ENCODE measurements at regions not wholly inside any gene's neighbourhood (a gene's known extent, or its start where the extent isn't known, plus 50 kb on each side); places are given as distances from the start of the nearest gene placed in this dataset.

- H4K91ac ChIP-seq (ENCODE audit: insufficient read depth, low read depth, low read length), result no peak overlapping the region
- H3K36me3 ChIP-seq (ENCODE audit: control insufficient read depth, insufficient read depth, low read length), result no peaks in the 10 kb centered on the region
- H2BK120ac ChIP-seq (ENCODE audit: low read depth, low read length), result no peak overlapping the region
- no peak overlapping the region for H3K4me3 ChIP-seq (ENCODE audit: insufficient read depth, low read depth, low read length)
- no CpG with 5 or more reads among the region's 2 CpGs for WGBS, 2 experiments (ENCODE audit: extremely low coverage in 2 of 2, insufficient read length in 1 of 2)
- dilution Hi-C loops (cut with HindIII; ENCODE audit: low sequenced_read_pairs, unreplicated experiment) (no loop called here), in situ Hi-C loops (cut with MboI; ENCODE audit: low sequenced_read_pairs) (no loop called here), intact Hi-C loops (cut with micrococcal nuclease) (no loop called here)
- H3K23ac ChIP-seq (ENCODE audit: low read depth, low read length), result no peak overlapping the region
- no peak overlapping the region for H3K18ac ChIP-seq (ENCODE audit: low read depth, low read length)
- H2AK9ac ChIP-seq (replicated peaks; ENCODE audit: low read depth, low read length, poor library complexity), result no peak overlapping the region
- no peak overlapping the region for H3K14ac ChIP-seq (replicated peaks; ENCODE audit: low read depth, low read length)
- H3K9me3 ChIP-seq (ENCODE audit: control insufficient read depth, insufficient read depth, low read length), result peaks cover 2% of the 10 kb centered on the region; the same call in 1 of the 2 replicates
- H3K4ac ChIP-seq (ENCODE audit: low read depth, low read length), result no peak overlapping the region
- no peak overlapping the region for H3K27ac ChIP-seq (ENCODE audit: insufficient read depth, low read length)
- H3K4me2 ChIP-seq (ENCODE audit: low read depth, low read length), result no peak overlapping the region
- H4K20me1 ChIP-seq (ENCODE audit: insufficient read depth, low read length), result no peaks in the 10 kb centered on the region
- H3K27me3 ChIP-seq (ENCODE audit: control insufficient read depth, insufficient read depth, low read length), result no peaks in the 10 kb centered on the region
- no peak overlapping the region for H2AK5ac ChIP-seq (ENCODE audit: low read depth, low read length)
- H3K9ac ChIP-seq (ENCODE audit: low read depth, low read length), result no peak overlapping the region
- no peak overlapping the region for H3K56ac ChIP-seq (ENCODE audit: extremely low read depth, insufficient read depth, low read length)
- no peak overlapping the region for H2BK5ac ChIP-seq (ENCODE audit: low read depth, low read length, poor library complexity, severe bottlenecking)
- H2BK20ac ChIP-seq (ENCODE audit: low read depth, low read length), result no peak overlapping the region
- H3K9me1 ChIP-seq (ENCODE audit: insufficient read depth, low read length), result no peaks in the 10 kb centered on the region
- no peaks in the 10 kb centered on the region for H3K79me1 ChIP-seq (ENCODE audit: low read depth in 1 of 2, low read length in 2 of 2)
- H4K5ac ChIP-seq (ENCODE audit: low read depth, low read length), result no peak overlapping the region
- H4K8ac ChIP-seq (ENCODE audit: low read depth in 2 of 2, low read length in 2 of 2), result no peak overlapping the region
- H2BK15ac ChIP-seq (ENCODE audit: low read depth, low read length), result no peak overlapping the region
- BruUV-seq (replicated peaks), result no TSS peak
- no peaks in the 10 kb centered on the region for H3K4me1 ChIP-seq (ENCODE audit: control insufficient read depth, insufficient read depth, low read length)
- ATAC-seq (ENCODE audit: low read depth) (no peak), DNase-seq (no peak)
- TF ChIP-seq RFX5 (IDR thresholded peaks at IDR 0.05; ENCODE audit: low read depth, low read length) (no peak), NFE2L2 (IDR thresholded peaks at IDR 0.05; ENCODE audit: low read depth, low read length) (no peak), POLR2A (IDR thresholded peaks at IDR 0.05; ENCODE audit: low read depth, low read length) (no peak), RCOR1 (IDR thresholded peaks at IDR 0.05; ENCODE audit: insufficient replicate concordance, low read length) (no peak), FOS (IDR thresholded peaks at IDR 0.05; ENCODE audit: low read depth, low read length) (no peak), MXI1 (IDR thresholded peaks at IDR 0.05; ENCODE audit: borderline replicate concordance, low read depth, low read length) (no peak), ELK1 (IDR thresholded peaks at IDR 0.05; ENCODE audit: borderline replicate concordance, low read depth, low read length) (no peak), USF2 (IDR thresholded peaks at IDR 0.05; ENCODE audit: low read depth, low read length) (no peak), BHLHE40 (IDR thresholded peaks at IDR 0.05; ENCODE audit: low read depth, low read length) (no peak), CTCF (conservative IDR thresholded peaks at IDR 0.05; ENCODE audit: low read depth, low read length) (no peak), CHD1 (IDR thresholded peaks at IDR 0.05; ENCODE audit: low read depth, low read length) (no peak), MAZ (IDR thresholded peaks at IDR 0.05; ENCODE audit: borderline replicate concordance, low read depth, low read length) (no peak), CEBPB (IDR thresholded peaks at IDR 0.05; ENCODE audit: low read depth, low read length) (no peak), SMC3 (IDR thresholded peaks at IDR 0.05; ENCODE audit: low read depth, low read length) (no peak), MAFK (IDR thresholded peaks at IDR 0.05; ENCODE audit: low read depth, low read length) (no peak), RAD21 (IDR thresholded peaks at IDR 0.05; ENCODE audit: low read length) (no peak)
- CTCF ChIA-PET, result no interaction called here
- H2AFZ ChIP-seq (replicated peaks; ENCODE audit: low read length, poor library complexity), result no peak overlapping the region
- POLR2A ChIA-PET (ENCODE audit: unreplicated experiment), result no interaction called here
Measured at GRCh38 chr4:188682321-188682720, 543.1 kb downstream of the TRIML1 start.

All from IMR-90 (cell line).